H1 (cell line): ENCODE measurements at regions not wholly inside any gene's neighbourhood (a gene's known extent, or its start where the extent isn't known, plus 50 kb on each side); places are given as distances from the start of the nearest gene placed in this dataset.

ENCODE experiments used
- CTCF ChIA-PET: fragments of 300-600 bp; sonication (Branson Sonifier 250); formaldehyde crosslinking; loops from one replicate; lab custom pipeline; 2021; ENCODE audit not compliant: partially characterized antibody; lab: Charles Lee
- POLR2A ChIA-PET: fragments of 300-600 bp; sonication (Branson Sonifier 250); formaldehyde crosslinking; loops from one replicate; lab custom pipeline; 2021; ENCODE audit warnings: inconsistent platforms; ENCODE audit not compliant: partially characterized antibody; lab: Charles Lee
- DNase-seq, 2 experiments: peaks; one replicate each; pipeline versions ENCODE4 v3.0.0 to v3.0.0-alpha.2; 2010 to 2022; ENCODE audit warnings: low spot score in 2 of 2, low read depth in 1 of 2, mixed read lengths in 1 of 2
- FAIRE-seq: peaks from 2 replicates; lab custom pipeline; 2011; peaks lifted over from hg19 to GRCh38; lab: Jason Lieb, UNC
- H2AFZ ChIP-seq: 2 replicates; pipeline ENCODE4 v1.8.1; 2012; ENCODE audit warnings: low read length, inconsistent platforms
- H2AK5ac ChIP-seq: 2 replicates; pipeline ENCODE4 v1.6.1; 2013; ENCODE audit warnings: low read depth, low read length
- H2BK120ac ChIP-seq: replicated peaks from 2 replicates; pipeline ENCODE3; 2013; ENCODE audit warnings: low read depth, low read length, inconsistent platforms
- H2BK12ac ChIP-seq: 2 replicates; pipeline ENCODE4 v1.6.1; 2013; ENCODE audit warnings: low read depth, low read length
- H2BK15ac ChIP-seq: 2 replicates; pipeline ENCODE4 v1.6.1; 2013; ENCODE audit warnings: low read length
- H2BK20ac ChIP-seq: 2 replicates; pipeline ENCODE4 v1.6.1; 2013; ENCODE audit warnings: low read length
- H2BK5ac ChIP-seq: 2 replicates; pipeline ENCODE4 v1.6.1; 2013; ENCODE audit warnings: low read depth, low read length
- H3K14ac ChIP-seq: 2 replicates; pipeline ENCODE4 v1.6.1; 2013; ENCODE audit warnings: inconsistent platforms; ENCODE audit not compliant: insufficient read length
- H3K18ac ChIP-seq: 2 replicates; pipeline ENCODE4 v1.6.1; 2013; ENCODE audit warnings: low read length; ENCODE audit errors: extremely low read depth
- H3K23ac ChIP-seq: 2 replicates; pipeline ENCODE4 v1.6.1; 2013; ENCODE audit warnings: inconsistent platforms; ENCODE audit not compliant: insufficient read length
- H3K23me2 ChIP-seq: 2 replicates; pipeline ENCODE4 v1.6.1; 2013; ENCODE audit warnings: low read depth, low read length
- H3K27ac ChIP-seq: 2 replicates; pipeline ENCODE4 v1.6.1; 2011; ENCODE audit warnings: low read depth, low read length, inconsistent platforms
- H3K27me3 ChIP-seq, 4 experiments: replicated peaks in 1 of 4; 1 replicate in 1 of 4; 2 replicates in 3 of 4; pipeline versions ENCODE4 v1.6.1 to v1.8.1; 2011 to 2013; ENCODE audit warnings: low read length in 3 of 4, mild to moderate bottlenecking in 3 of 4, inconsistent platforms in 2 of 4, mixed read lengths in 2 of 4, moderate library complexity in 1 of 4; ENCODE audit not compliant: control insufficient read depth in 3 of 4, insufficient read depth in 3 of 4; ENCODE audit errors: extremely low read depth in 1 of 4
- H3K36me3 ChIP-seq, 4 experiments: 2 replicates each; pipeline versions ENCODE4 v1.6.1 to v1.8.1; 2011 to 2013; ENCODE audit warnings: mild to moderate bottlenecking in 4 of 4, low read length in 3 of 4, moderate library complexity in 2 of 4, control low read depth in 1 of 4, inconsistent platforms in 1 of 4; ENCODE audit not compliant: insufficient read depth in 4 of 4, control insufficient read depth in 2 of 4
- H3K4ac ChIP-seq: replicated peaks from 2 replicates; pipeline ENCODE3; 2013; ENCODE audit warnings: low read length, low read depth, mixed read lengths, inconsistent platforms; ENCODE audit not compliant: insufficient read length
- H3K4me1 ChIP-seq, 4 experiments: replicated peaks in 1 of 4; 1 replicate in 1 of 4; 2 replicates in 3 of 4; pipeline versions ENCODE4 v1.6.1 to v1.8.1; 2011 to 2013; ENCODE audit warnings: low read length in 3 of 4, inconsistent platforms in 2 of 4, mixed read lengths in 1 of 4; ENCODE audit not compliant: insufficient read depth in 4 of 4, control insufficient read depth in 3 of 4
- H3K4me2 ChIP-seq, 2 experiments: 2 replicates each; pipeline versions ENCODE4 v1.6.1 to v1.8.1; 2011 to 2013; ENCODE audit warnings: low read depth in 2 of 2, low read length in 2 of 2, control low read depth in 1 of 2, inconsistent platforms in 1 of 2, mild to moderate bottlenecking in 1 of 2; ENCODE audit not compliant: insufficient read depth in 1 of 2
- H3K4me3 ChIP-seq, 4 experiments: fragments of 200-600, 300-600 bp in 1 of 4; sonication (generic), shearing (Covaris generic), sonication (Bioruptor Twin) in 1 of 4; 2 replicates each; pipeline versions ENCODE4 v1.5.1 to v1.8.1; 2011 to 2016; ENCODE audit warnings: low read length in 4 of 4, low read depth in 3 of 4, control low read depth in 2 of 4, inconsistent platforms in 2 of 4, mild to moderate bottlenecking in 2 of 4, mixed read lengths in 1 of 4, moderate library complexity in 1 of 4; ENCODE audit not compliant: insufficient read depth in 2 of 4; ENCODE audit errors: extremely low read depth in 1 of 4
- H3K56ac ChIP-seq: replicated peaks from 2 replicates; pipeline ENCODE3; 2013; ENCODE audit warnings: low read depth, mild to moderate bottlenecking, mixed read lengths, low read length, inconsistent platforms; ENCODE audit not compliant: insufficient read length
- H3K79me1 ChIP-seq: 2 replicates; pipeline ENCODE4 v1.6.1; 2013; ENCODE audit warnings: low read depth, low read length, control low read depth
- H3K79me2 ChIP-seq, 2 experiments: 2 replicates each; pipeline versions ENCODE4 v1.6.1 to v1.8.1; 2012 to 2013; ENCODE audit warnings: low read length in 2 of 2, mild to moderate bottlenecking in 2 of 2, inconsistent platforms in 1 of 2; ENCODE audit not compliant: insufficient read depth in 2 of 2, control insufficient read depth in 1 of 2
- H3K9ac ChIP-seq, 4 experiments: replicated peaks in 1 of 4; 1 replicate in 1 of 4; 2 replicates in 3 of 4; pipeline versions ENCODE4 v1.6.1 to v1.8.1; 2011 to 2013; ENCODE audit warnings: low read depth in 3 of 4, low read length in 3 of 4, control low read depth in 2 of 4, mild to moderate bottlenecking in 2 of 4, moderate library complexity in 2 of 4, inconsistent platforms in 1 of 4; ENCODE audit errors: extremely low read depth in 1 of 4
- H3K9me3 ChIP-seq, 2 experiments: 2 replicates each; pipeline versions ENCODE4 v1.6.1 to v1.8.1; 2012 to 2013; ENCODE audit warnings: mild to moderate bottlenecking in 2 of 2, moderate library complexity in 2 of 2, control low read depth in 1 of 2, inconsistent platforms in 1 of 2, low read depth in 1 of 2, low read length in 1 of 2, mixed read lengths in 1 of 2; ENCODE audit not compliant: insufficient read depth in 2 of 2
- H4K20me1 ChIP-seq, 2 experiments: replicated peaks in 1 of 2; 2 replicates each; pipeline versions ENCODE3 to v1.8.1; 2011 to 2013; ENCODE audit warnings: inconsistent platforms in 2 of 2, low read length in 2 of 2, mild to moderate bottlenecking in 1 of 2; ENCODE audit not compliant: insufficient read depth in 2 of 2, control insufficient read depth in 1 of 2
- H4K5ac ChIP-seq: 2 replicates; pipeline ENCODE4 v1.6.1; 2013; ENCODE audit warnings: low read length, low read depth, mixed read lengths, inconsistent platforms; ENCODE audit not compliant: insufficient read length
- H4K8ac ChIP-seq: 2 replicates; pipeline ENCODE4 v1.8.0; 2013; ENCODE audit warnings: mild to moderate bottlenecking, moderate library complexity, low read length, inconsistent platforms; ENCODE audit not compliant: insufficient read depth; ENCODE audit errors: extremely low read depth
- H4K91ac ChIP-seq: replicated peaks from 2 replicates; pipeline ENCODE3; 2013; ENCODE audit warnings: low read length, mixed read lengths, inconsistent platforms; ENCODE audit not compliant: insufficient read length
- ATF2 ChIP-seq: IDR thresholded peaks from 2 replicates; pipeline ENCODE4 v1.6.1; 2012; ENCODE audit warnings: low read length, inconsistent platforms
- BCL11A ChIP-seq, 2 experiments: IDR thresholded peaks; one replicate each; pipeline ENCODE4 v1.6.1; 2011; ENCODE audit warnings: low read depth in 2 of 2, low read length in 2 of 2, mild to moderate bottlenecking in 2 of 2
- CBX5 ChIP-seq: fragments of 300-800, 300-1000 bp; sonication (generic); IDR thresholded peaks from 2 replicates; pipeline ENCODE4 v1.7.1; 2016; ENCODE audit warnings: antibody characterized with exemption, low read length, low read depth
- GABPA ChIP-seq: IDR thresholded peaks from 2 replicates; pipeline ENCODE4 v1.6.1; 2011; ENCODE audit warnings: mild to moderate bottlenecking, low read length, moderate library complexity, borderline replicate concordance; ENCODE audit not compliant: insufficient read depth
- RAD21 ChIP-seq, 2 experiments: IDR thresholded peaks in 1 of 2; conservative IDR thresholded peaks in 1 of 2; 2 replicates each; pipeline ENCODE4 v1.6.1; 2011; ENCODE audit warnings: low read depth in 2 of 2, low read length in 2 of 2, improper control_type of control experiment in 1 of 2, inconsistent platforms in 1 of 2, mild to moderate bottlenecking in 1 of 2, moderate library complexity in 1 of 2
- RBBP5 ChIP-seq: IDR thresholded peaks from 2 replicates; pipeline ENCODE4 v1.7.1; 2012; ENCODE audit warnings: low read depth, mild to moderate bottlenecking, inconsistent platforms, low read length, moderate library complexity, borderline replicate concordance
- SAP30 ChIP-seq: fragments of 300-600 bp; sonication (generic); IDR thresholded peaks from 2 replicates; pipeline ENCODE4 v1.7.1; 2012; ENCODE audit warnings: low read length, moderate library complexity, mild to moderate bottlenecking, inconsistent platforms; ENCODE audit not compliant: insufficient read depth, insufficient replicate concordance
- SIRT6 ChIP-seq: IDR thresholded peaks from one replicate; pipeline ENCODE4 v1.7.1; 2012; ENCODE audit warnings: low read length, inconsistent platforms
- WGBS, 2 experiments: shearing (Covaris generic) in 1 of 2; methylation state at CpG; one replicate each; pipeline versions ENCODE4 v1.1.6 to v1.1.7; 2013 to 2015; ENCODE audit warnings: low lambda C conversion rate in 2 of 2, mixed read lengths in 2 of 2, inconsistent platforms in 1 of 2, low coverage in 1 of 2, missing lambda C conversion rate in 1 of 2; ENCODE audit not compliant: insufficient replicate concordance in 2 of 2, insufficient coverage in 1 of 2, insufficient read length in 1 of 2; ENCODE audit errors: extremely low coverage in 1 of 2, missing lambda C conversion rate in 1 of 2; 5-methylcytosine and 5-hydroxymethylcytosine counted together

GRCh38 chr17:62870552-62870971, 62.4 kb upstream of the MARCHF10 start:
- Histone ChIP-seq H3K79me2 (no peaks in the 10 kb centered on the region), H2BK12ac (peak overlapping the region; percentile 19; the same call in 1 of the 2 replicates), H2BK20ac (no peak overlapping the region), H3K4me3 (no peak overlapping the region), H3K27me3 (no peaks in the 10 kb centered on the region), H3K4me2 (peak overlapping the region; percentile 15 to 59; a peak in 3 of 4 replicates), H3K4ac (no peak overlapping the region), H2AK5ac (no peak overlapping the region), H3K18ac (no peak overlapping the region), H2BK120ac (no peak overlapping the region), H3K9ac (no peak overlapping the region), H2BK15ac (no peak overlapping the region), H3K27ac (peak overlapping the region; percentile 62), H4K8ac (no peak overlapping the region), H3K4me1 (peaks cover 0 to 17% (median 7%) of the 10 kb centered on the region in 4 experiments; a peak in 5 of 7 replicates), H3K23ac (no peak overlapping the region), H2BK5ac (no peak overlapping the region), H3K79me1 (no peaks in the 10 kb centered on the region), H4K5ac (no peak overlapping the region), H3K14ac (no peak overlapping the region), H3K36me3 (no peaks in the 10 kb centered on the region), H3K23me2 (no peaks in the 10 kb centered on the region; the same call in 1 of the 2 replicates), H2AFZ (peak overlapping the region; percentile 66; the same call in 1 of the 2 replicates), H4K20me1 (no peaks in the 10 kb centered on the region), H3K9me3 (no peaks in the 10 kb centered on the region), H4K91ac (no peak overlapping the region), H3K56ac (no peak overlapping the region)
- POLR2A ChIA-PET, result no interaction called here
- CTCF ChIA-PET, result interaction anchor here (1.0 kb wide), 1 partner anchor 22 kb away, joined by 3 read pairs; no protein-coding TSS in a partner anchor
- DNase-seq (peak in 1 of 2 experiments; percentile 49), FAIRE-seq (no peak)
- no peak for TF ChIP-seq ATF2
- TF ChIP-seq RBBP5, result peak; percentile 36; the same call in 1 of the 2 replicates
- TF ChIP-seq SAP30, result no peak
- TF ChIP-seq CBX5, result no peak
- TF ChIP-seq BCL11A (IDR thresholded peaks at IDR 0.05; ENCODE audit: low read depth in 2 of 2, low read length in 2 of 2), result no peak
- TF ChIP-seq GABPA, result no peak
- no peak for TF ChIP-seq SIRT6
- peak in 1 of 2 experiments; percentile 16; a peak in 1 of 4 replicates for TF ChIP-seq RAD21 (IDR thresholded peaks at IDR 0.05 in 1 of 2, conservative IDR thresholded peaks at IDR 0.05 in 1 of 2; ENCODE audit: low read depth in 2 of 2, low read length in 2 of 2)
- WGBS, 2 experiments, result 39% methylated on average over 8 of the region's 8 CpGs; no CpG with 5 or more reads in 1 of the 2 experiments
